Common myeloid progenitor, CD34-positive (primary cell): ENCODE measurements at regions not wholly inside any gene's neighbourhood (a gene's known extent, or its start where the extent isn't known, plus 50 kb on each side); places are given as distances from the start of the nearest gene placed in this dataset.
"Not testable (repeated sequence)": the region's sequence is repeated elsewhere in the genome, so short reads cannot be mapped to it uniquely, and the experiment has no call there.

ENCODE experiments used
- CTCF ChIA-PET: fragments of 350-600 bp; sonication (Branson Sonifier 250); formaldehyde crosslinking; loops from one replicate; lab custom pipeline; 2021; ENCODE audit warnings: antibody characterized with exemption; lab: Charles Lee
- POLR2A ChIA-PET: fragments of 350-600 bp; sonication (Branson Sonifier 250); formaldehyde crosslinking; loops from one replicate; lab custom pipeline; 2021; ENCODE audit warnings: antibody characterized with exemption; lab: Charles Lee
- DNase-seq, 3 donors: peaks; one replicate each; pipeline versions ENCODE4 v3.0.0 to v3.0.0-alpha.2; 2013
- H3K27ac ChIP-seq, 2 experiments: 1 replicate in 1 of 2; 2 replicates in 1 of 2; pipeline ENCODE4 v1.7.0; 2013; ENCODE audit warnings: inconsistent platforms in 2 of 2, low read length in 2 of 2, mild to moderate bottlenecking in 2 of 2, low read depth in 1 of 2, moderate library complexity in 1 of 2; ENCODE audit not compliant: severe bottlenecking in 2 of 2, insufficient read depth in 1 of 2, poor library complexity in 1 of 2
- H3K27me3 ChIP-seq, 5 experiments: replicated peaks in 2 of 5; 1 replicate in 3 of 5; 2 replicates in 2 of 5; pipeline versions ENCODE4 v1.6.1 to v1.7.0; 2013; ENCODE audit warnings: low read length in 4 of 5, mild to moderate bottlenecking in 2 of 5, moderate library complexity in 2 of 5, inconsistent platforms in 1 of 5; ENCODE audit not compliant: insufficient read depth in 5 of 5, control insufficient read depth in 4 of 5
- H3K36me3 ChIP-seq, 4 experiments: 1 replicate in 2 of 4; 2 replicates in 2 of 4; pipeline versions ENCODE4 v1.6.1 to v1.7.0; 2013; ENCODE audit warnings: low read length in 3 of 4, control low read depth in 1 of 4, mild to moderate bottlenecking in 1 of 4; ENCODE audit not compliant: control insufficient read depth in 4 of 4, insufficient read depth in 4 of 4
- H3K4me1 ChIP-seq, 4 experiments: 1 replicate in 3 of 4; 2 replicates in 1 of 4; pipeline versions ENCODE4 v1.6.1 to v1.7.1; 2013; ENCODE audit warnings: low read length in 3 of 4, mild to moderate bottlenecking in 3 of 4, control low read depth in 1 of 4, inconsistent platforms in 1 of 4, moderate library complexity in 1 of 4; ENCODE audit not compliant: control insufficient read depth in 4 of 4, insufficient read depth in 4 of 4; ENCODE audit errors: control extremely low read depth in 1 of 4
- H3K4me3 ChIP-seq, 7 experiments: 1 replicate in 4 of 7; 2 replicates in 3 of 7; pipeline versions ENCODE4 v1.5.1 to v1.7.0; 2013; ENCODE audit warnings: mild to moderate bottlenecking in 7 of 7, low read length in 6 of 7, moderate library complexity in 6 of 7, inconsistent platforms in 2 of 7, low read depth in 2 of 7, control low read depth in 1 of 7; ENCODE audit not compliant: insufficient read depth in 4 of 7, control insufficient read depth in 1 of 7; ENCODE audit errors: extremely low read depth in 1 of 7
- H3K9me3 ChIP-seq, 5 experiments: 1 replicate in 4 of 5; 2 replicates in 1 of 5; pipeline versions ENCODE4 v1.6.1 to v1.7.1; 2013; ENCODE audit warnings: low read length in 4 of 5, mild to moderate bottlenecking in 2 of 5, inconsistent platforms in 1 of 5, low read depth in 1 of 5, moderate library complexity in 1 of 5; ENCODE audit not compliant: control insufficient read depth in 4 of 5, insufficient read depth in 2 of 5; ENCODE audit errors: control extremely low read depth in 1 of 5
- WGBS: methylation state at CpG from one replicate; pipeline ENCODE4 v1.1.5; 2013; ENCODE audit not compliant: insufficient coverage; 5-methylcytosine and 5-hydroxymethylcytosine counted together

DNA sequence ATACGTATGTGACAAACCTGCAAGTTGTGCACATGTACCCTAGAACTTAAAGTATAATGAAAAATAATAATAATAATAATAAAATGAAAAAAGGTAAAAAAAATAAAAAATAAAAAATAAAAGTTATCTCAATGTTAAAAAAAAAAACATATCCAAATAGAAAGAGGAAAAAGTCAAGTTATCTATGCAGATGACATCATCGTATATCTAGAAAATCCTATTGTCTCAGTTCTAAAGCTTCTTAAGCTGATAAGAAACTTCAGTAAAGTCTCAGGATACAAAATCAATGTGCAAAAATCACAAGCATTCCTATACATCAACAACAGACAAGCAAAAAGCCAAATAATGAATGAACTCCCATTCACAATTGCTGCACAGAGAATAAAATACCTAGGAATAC lies 466.6 kb upstream of the PHF14 start:
- Histone ChIP-seq H3K27me3 (no peaks in the 10 kb centered on the region), H3K36me3 (no peaks in the 10 kb centered on the region), H3K27ac (no peak overlapping the region), H3K4me3 (no peak overlapping the region), H3K9me3 (no peaks in the 10 kb centered on the region), H3K4me1 (no peaks in the 10 kb centered on the region)
- ChIA-PET POLR2A (no interaction called here), CTCF (no interaction called here)
- DNase-seq, result no peak
- WGBS, result no CpG with 5 or more reads among the region's 2 CpGs

DNA sequence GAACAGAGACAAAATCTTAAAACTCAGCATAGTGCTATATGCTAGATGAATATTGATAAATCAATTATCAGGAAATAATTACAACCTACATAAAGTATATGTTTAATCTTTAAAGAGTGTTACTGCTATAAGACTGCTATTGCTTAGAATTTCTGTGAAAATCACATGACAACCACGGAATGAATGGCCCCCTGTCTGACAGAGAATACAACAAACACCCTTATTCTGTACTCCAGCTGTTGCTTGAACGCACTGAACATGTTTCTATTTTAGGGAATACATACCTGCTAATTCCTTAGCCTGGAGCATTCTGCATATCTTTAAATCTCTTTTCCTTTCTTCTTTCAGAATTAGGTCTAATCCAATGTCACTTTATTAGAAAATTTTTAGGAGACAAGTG lies 452.4 kb upstream of the PHF14 start:
- Histone ChIP-seq H3K9me3 (no peaks in the 10 kb centered on the region), H3K36me3 (no peaks in the 10 kb centered on the region), H3K4me3 (no peak overlapping the region), H3K27me3 (no peaks in the 10 kb centered on the region), H3K27ac (no peak overlapping the region), H3K4me1 (no peaks in the 10 kb centered on the region)
- WGBS, result 64% methylated on average over 2 of the region's 2 CpGs
- ChIA-PET POLR2A (no interaction called here), CTCF (interaction anchor here (1.0 kb wide), 1 partner anchor 10 kb away, joined by 3 read pairs; no protein-coding TSS in a partner anchor)
- DNase-seq, result no peak

DNA sequence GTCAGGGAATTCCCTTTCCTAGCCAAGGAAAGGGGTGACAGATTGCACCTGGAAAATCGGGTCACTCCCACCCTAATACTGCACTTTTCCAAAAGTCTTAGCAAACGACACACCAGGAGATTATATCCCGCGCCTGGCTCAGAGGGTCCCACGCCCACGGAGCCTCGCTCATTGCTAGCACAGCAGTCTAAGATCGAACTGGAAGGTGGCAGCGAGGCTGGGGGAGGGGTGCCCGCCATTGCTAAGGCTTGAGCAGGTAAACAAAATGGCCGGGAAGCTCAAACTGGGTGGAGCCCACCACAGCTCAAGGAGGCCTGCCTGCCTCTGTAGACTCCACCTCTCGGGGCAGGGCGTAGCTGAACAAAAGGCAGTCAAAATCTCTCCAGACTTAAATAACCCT lies 440.2 kb upstream of the PHF14 start:
- H3K9me3 ChIP-seq, H3K4me1 ChIP-seq, POLR2A ChIA-PET, H3K36me3 ChIP-seq, H3K4me3 ChIP-seq, H3K27me3 ChIP-seq, H3K27ac ChIP-seq, DNase-seq, CTCF ChIA-PET: not testable (repeated sequence)
- WGBS, result 91% methylated on average over 12 of the region's 13 CpGs

DNA sequence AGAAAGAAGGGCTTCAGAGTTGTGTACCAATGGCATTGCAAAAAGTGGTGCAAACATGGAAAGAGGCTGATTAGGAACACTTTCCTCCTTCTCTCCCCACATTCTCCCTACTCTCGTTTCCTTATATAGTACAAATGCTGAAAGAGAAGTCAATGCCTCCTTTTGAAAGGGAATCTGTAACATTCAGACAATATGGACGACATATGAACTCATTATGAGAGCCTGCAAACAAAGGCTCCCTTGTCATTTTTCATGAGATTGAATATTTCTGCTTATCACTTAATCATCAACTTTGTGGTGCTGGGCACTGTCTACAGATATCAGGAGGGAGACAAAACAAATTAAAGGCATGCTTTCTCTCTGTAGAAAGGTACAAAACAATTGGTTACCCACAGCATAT lies 437.1 kb upstream of the PHF14 start:
- H3K9me3 ChIP-seq, result no peaks in the 10 kb centered on the region
- ChIA-PET CTCF (no interaction called here), POLR2A (no interaction called here)
- H3K4me1 ChIP-seq, result no peaks in the 10 kb centered on the region
- H3K4me3 ChIP-seq, result no peak overlapping the region
- no peak for DNase-seq
- H3K27me3 ChIP-seq, result no peaks in the 10 kb centered on the region
- no CpG with 5 or more reads among the region's 2 CpGs for WGBS
- no peak overlapping the region for H3K27ac ChIP-seq
- H3K36me3 ChIP-seq, result no peaks in the 10 kb centered on the region

DNA sequence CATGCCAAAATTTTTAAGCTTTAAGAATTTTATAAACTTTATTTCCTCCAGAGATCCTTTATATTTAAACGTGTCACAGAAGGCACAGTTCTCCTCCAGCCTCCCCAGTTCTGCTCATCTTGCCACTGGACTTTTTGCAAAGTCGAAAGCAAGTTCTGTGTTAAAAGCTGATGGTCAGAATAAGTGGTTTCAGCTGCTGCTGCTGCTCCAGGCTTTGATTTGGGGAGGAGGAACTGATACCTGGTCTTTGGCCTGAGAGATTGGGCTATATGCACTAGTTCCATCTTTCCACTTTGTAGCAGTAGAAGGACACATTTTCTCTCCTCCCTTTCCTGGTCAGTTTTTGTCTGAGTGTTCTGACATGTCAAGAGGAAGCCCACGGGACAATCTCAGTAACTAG lies 435.9 kb upstream of the PHF14 start:
- H3K9me3 ChIP-seq, result no peaks in the 10 kb centered on the region
- POLR2A ChIA-PET, result no interaction called here
- 93% methylated on average over 3 of the region's 3 CpGs for WGBS
- H3K4me3 ChIP-seq, result no peak overlapping the region
- H3K27ac ChIP-seq, result no peak overlapping the region
- CTCF ChIA-PET, result no interaction called here
- H3K36me3 ChIP-seq, result no peaks in the 10 kb centered on the region
- H3K27me3 ChIP-seq, result no peaks in the 10 kb centered on the region
- no peaks in the 10 kb centered on the region for H3K4me1 ChIP-seq
- no peak for DNase-seq

DNA sequence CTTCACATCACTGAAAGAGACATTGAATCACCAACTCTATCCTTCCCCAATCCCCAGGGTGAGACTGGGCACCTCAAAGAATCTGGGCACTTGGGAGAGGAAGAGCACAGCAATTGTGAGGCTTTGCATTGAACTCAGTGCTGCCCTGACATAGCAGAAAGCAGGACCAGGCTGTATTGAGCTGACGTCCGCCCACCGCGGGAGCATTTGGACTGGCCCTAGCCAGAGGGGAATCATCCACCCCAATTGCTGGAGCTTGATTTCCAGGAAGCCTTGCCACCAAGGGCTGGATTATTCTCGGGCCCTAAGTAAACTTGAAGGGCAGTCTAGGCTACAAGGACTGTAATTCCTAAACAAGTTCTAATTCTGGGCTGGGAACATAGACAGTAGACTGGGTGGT lies 416.3 kb upstream of the PHF14 start:
- ChIA-PET POLR2A (no interaction called here), CTCF (no interaction called here)
- H3K36me3 ChIP-seq, result no peaks in the 10 kb centered on the region
- WGBS, result 97% methylated on average over 5 of the region's 5 CpGs
- no peaks in the 10 kb centered on the region for H3K9me3 ChIP-seq
- no peak overlapping the region for H3K27ac ChIP-seq
- no peaks in the 10 kb centered on the region for H3K27me3 ChIP-seq
- H3K4me3 ChIP-seq, result no peak overlapping the region
- H3K4me1 ChIP-seq, result no peaks in the 10 kb centered on the region
- no peak for DNase-seq

DNA sequence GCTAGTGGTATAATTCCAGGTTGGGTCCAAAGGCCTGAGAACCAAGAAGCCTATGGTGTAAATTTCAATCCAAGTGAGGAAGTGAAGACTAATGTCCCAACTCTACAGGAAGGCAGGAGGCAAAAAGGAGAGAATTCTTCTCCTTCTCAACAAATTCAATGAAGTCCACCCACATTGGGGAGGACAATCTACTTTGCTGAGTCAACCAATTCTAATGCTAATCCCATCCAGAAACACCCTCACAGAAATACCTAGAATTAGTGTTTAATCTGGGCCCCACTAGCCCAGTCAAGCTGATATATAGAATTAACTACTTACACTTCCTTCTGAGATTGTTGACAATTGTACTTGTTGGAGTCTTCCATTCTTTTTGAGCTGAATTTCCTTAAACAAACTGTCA lies 413.2 kb upstream of the PHF14 start:
- Histone ChIP-seq H3K4me3 (no peak overlapping the region), H3K9me3 (no peaks in the 10 kb centered on the region), H3K4me1 (no peaks in the 10 kb centered on the region), H3K36me3 (no peaks in the 10 kb centered on the region), H3K27me3 (no peaks in the 10 kb centered on the region), H3K27ac (no peak overlapping the region)
- ChIA-PET CTCF (interaction anchor here (0.9 kb wide), 1 partner anchor 9 kb away, joined by 3 read pairs; no protein-coding TSS in a partner anchor), POLR2A (no interaction called here)
- DNase-seq, result no peak
